GM18907 (cell line): ENCODE measurements at regions not wholly inside any gene's neighbourhood (a gene's known extent, or its start where the extent isn't known, plus 50 kb on each side); places are given as distances from the start of the nearest gene placed in this dataset.

ENCODE experiments used
- ATAC-seq: cut with Tn5 transposase; IDR thresholded peaks from one replicate; pipeline ENCODE4 v1.9.1; 2021; ENCODE audit warnings: mild to moderate bottlenecking, moderate library complexity; ENCODE audit not compliant: unreplicated experiment

DNA sequence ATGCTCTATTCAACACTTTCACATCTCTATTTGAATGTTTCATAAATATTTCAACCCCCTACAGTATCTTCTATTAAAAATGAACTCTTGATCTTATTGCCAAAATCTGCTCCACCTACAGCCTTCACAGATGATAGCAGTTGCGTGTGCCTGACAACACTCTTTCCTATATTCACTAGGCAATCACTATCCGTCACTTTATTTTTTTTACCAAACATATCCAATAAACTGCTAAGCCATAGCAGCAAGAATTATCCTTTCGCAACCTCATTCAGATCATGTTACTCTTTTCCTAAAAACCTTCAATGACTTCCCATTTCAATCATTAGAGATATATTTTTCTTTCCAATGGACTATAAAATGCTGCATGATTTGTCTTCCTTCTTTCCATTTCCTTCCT, 629.8 kb upstream of the PCDH9 start:
- ATAC-seq, result no peak

DNA sequence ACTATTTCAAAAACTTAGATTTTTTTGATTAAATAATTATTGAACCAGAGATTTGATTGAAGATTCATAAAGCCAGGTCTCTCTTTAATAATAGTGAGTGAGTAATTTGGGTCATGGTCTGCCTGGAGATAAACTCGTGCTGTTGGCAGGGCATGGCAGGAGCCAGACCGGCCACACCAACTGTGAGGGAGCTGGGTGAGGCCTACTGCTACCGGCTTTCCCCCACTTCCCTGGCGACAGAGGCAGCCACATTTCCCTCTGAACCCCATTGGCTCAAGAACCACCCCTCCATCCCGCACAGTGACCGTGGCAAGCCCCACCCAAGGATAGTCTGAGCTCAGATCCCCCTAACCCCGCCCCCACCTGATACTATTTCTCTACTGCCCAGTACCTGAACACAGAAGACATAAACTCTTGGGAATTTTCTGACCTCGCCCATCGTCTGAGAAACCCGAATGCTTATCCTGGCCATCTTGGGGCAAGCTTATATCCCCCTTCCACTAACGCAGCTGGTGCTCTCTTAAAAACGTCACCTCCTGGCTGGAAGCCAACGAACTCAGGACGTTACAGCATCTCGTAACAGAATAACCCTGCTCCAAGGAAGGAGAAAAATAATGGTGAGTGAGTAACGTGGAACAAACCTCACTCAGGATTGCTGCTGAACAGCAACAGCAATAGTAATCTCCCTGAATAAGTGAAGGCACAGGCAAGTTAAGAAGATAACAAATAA, 627.6 kb upstream of the PCDH9 start:
- ATAC-seq, result no peak

DNA sequence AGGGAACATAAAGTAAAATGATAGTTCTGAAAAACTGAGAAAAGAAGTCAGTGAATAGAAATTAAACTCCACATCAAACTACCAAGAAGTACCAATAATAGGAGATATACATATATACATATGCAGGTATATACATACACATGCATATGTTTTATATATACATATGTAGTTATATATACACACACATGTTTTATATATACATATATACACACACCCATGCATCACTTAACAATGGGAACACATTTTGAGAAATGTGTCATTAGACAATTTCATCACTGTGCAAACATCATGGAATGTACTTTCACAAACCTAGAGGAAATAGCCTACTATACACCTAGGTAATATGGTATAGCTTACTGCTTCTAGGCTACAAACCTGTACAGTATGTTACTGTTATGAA, 626.8 kb upstream of the PCDH9 start:
- ATAC-seq, result no peak

DNA sequence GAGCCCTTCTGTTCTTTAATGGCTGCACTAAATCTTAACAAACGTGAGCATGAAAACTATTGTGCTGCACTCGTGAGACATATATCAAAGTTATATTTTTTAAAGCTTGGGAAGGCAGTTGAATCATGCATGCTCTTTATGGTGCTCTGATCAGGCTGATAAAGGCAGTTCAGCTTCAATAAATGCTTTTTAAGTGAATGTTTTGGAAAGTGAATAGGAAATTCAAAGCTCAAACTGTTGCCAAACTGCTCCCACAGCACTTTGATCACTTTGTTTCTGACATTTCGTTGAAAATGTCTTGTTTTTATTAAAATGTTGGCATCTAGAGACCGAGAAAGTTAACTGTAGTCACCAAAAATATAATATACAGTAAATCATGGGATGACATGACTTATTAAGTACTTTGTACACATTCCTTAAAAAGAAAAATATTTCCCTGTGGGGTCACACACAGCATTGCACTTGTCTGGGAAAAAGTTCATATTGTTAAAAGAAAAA, 625.7 kb upstream of the PCDH9 start:
- ATAC-seq, result no peak

- ATAC-seq, result no peak
These were observed 624.9 kb upstream of the PCDH9 start for GRCh38 chr13:67854990-67855389.

- no peak for ATAC-seq
These were observed 614.4 kb upstream of the PCDH9 start for GRCh38 chr13:67844574-67844973.

- no peak for ATAC-seq
These were observed 610.9 kb upstream of the PCDH9 start for GRCh38 chr13:67841071-67841470.

- no peak for ATAC-seq
These were observed 603.4 kb upstream of the PCDH9 start for GRCh38 chr13:67833564-67833963.

DNA sequence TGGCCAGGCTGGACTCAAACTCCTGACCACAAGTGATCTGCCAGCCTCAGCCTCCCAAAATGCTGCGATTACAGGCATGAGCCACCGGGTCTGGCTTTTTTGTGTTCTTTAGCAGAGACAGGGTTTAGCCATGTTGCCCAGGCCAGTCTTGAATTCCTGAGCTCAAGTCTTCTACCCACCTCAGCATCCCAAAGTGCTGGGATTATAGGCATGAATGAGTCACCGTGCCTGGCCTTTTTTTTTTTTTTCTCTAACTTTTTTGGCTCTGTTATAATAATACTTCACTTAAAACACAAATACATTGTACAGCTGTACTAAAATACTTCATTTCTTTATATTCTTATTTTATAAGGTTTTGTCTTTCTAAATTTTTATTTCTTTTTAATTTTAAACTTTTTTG, 599.5 kb upstream of the PCDH9 start:
- ATAC-seq, result no peak

DNA sequence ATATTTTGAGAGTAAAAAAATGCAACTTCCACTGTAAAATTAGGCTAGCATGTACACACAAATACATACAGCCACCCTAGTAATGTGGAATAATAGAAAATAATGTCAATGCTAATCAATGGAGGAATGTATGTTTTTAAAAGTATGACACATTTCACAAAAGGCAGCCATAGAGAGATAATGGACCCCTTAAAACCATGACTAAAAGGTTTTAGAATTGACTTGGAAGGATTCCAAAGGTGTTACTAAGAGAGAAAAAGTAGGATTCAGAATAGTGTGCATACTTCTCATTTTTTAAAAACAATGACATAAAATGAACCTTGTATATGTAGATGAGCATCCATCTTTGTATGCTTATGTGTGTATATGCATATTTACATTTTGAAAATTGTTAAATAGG, 597.9 kb upstream of the PCDH9 start:
- ATAC-seq, result no peak

- ATAC-seq, result no peak
These were observed 591.5 kb upstream of the PCDH9 start for GRCh38 chr13:67821606-67822005.

DNA sequence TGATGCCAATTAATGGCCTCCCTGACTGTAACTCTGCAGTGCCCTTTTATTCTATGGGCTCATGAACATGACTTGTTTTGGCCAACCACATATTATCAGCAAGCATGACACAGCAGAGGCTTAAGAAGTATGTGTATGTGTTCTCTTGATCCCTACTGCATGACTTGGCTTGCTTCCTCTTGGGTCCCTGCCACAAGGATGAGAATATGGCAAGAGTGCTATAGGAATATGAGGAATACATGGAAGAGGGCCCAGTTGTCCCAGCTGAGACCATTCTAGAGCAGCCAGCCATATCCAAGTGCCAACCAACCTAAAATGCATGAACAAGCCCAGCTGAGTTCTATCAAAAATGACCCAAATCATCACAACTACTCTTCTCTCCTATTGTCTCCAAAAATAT, 576.7 kb upstream of the PCDH9 start:
- no peak for ATAC-seq

- ATAC-seq, result no peak
These were observed 573.0 kb upstream of the PCDH9 start for GRCh38 chr13:67803118-67803517.

GRCh38 chr13:67792151-67792676, 562.1 kb upstream of the PCDH9 start:
- no peak for ATAC-seq

DNA sequence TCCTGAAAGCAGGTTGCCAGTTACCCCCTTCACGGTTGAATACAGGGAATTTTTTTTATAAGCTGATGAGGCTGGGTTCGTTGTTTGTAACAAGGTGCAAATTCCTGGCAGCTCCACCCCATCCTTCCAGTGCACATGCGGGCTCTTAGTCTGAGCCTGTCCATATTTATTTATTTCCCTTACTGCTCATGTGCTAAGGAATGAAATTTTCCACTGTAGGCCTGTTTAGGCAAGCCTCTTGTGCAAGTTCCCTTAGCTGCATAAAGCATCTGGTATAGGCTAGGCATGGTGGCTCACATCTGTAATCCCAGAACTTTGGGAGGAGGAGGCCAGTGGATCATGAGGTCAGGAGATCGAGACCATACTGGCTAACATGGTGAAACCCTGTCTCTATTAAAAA, 560.9 kb upstream of the PCDH9 start:
- ATAC-seq, result no peak

DNA sequence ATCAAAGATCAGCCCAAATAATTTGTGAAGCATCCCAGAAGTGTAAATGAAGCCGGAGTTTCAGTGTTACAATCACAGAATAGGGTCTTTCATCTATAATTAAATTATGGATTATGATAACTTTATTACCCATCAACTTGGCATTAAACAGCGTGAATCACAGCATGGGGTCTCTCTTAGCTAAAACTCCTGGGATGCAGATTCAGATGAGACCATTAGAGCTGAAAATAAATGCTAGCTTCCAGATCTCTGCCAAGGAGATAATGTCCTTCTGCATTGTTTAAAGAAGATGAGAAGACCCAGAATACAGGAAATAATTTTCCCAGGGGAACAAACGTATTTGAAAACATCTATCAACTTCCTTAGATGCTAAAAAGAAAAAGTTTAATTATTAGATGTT, 546.0 kb upstream of the PCDH9 start:
- no peak for ATAC-seq

- no peak for ATAC-seq
These were observed 545.2 kb upstream of the PCDH9 start for GRCh38 chr13:67775359-67775758.

DNA sequence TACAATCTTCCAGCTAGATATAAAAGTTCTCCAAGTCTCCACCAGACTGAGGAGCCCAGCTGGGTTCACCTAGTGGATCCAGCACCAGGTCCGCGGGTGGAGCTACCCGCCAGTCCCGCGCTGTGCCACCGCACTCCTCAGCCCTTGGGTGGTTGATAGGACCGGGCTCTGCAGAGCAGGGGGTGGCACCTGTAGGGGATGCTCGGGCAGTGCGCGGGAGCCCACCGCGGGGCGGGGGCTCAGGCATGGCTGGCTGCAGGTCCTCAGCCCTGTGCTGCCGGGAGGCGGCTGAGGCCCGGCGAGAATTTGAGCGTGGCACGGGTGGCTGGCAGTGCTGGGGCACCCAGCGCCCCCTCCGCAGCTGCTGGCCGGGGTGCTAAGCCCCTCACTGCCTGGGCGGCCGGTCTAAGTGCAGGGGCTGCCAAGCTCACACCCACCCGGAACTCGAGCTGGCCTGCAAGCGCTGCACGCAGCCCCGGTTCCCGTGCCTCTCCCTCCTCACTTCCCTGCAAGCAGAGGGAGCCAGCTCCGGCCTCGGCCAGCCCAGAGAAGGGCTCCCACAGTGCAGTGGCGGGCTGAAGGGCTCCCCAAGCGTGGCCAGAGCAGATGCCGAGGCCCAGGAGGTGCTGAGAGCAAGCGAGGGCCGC, 542.8 kb upstream of the PCDH9 start:
- ATAC-seq, result no peak

GRCh38 chr13:67771106-67771505, 541.0 kb upstream of the PCDH9 start:
- ATAC-seq, result no peak

- no peak for ATAC-seq
These were observed 539.8 kb upstream of the PCDH9 start for GRCh38 chr13:67769987-67770341.

DNA sequence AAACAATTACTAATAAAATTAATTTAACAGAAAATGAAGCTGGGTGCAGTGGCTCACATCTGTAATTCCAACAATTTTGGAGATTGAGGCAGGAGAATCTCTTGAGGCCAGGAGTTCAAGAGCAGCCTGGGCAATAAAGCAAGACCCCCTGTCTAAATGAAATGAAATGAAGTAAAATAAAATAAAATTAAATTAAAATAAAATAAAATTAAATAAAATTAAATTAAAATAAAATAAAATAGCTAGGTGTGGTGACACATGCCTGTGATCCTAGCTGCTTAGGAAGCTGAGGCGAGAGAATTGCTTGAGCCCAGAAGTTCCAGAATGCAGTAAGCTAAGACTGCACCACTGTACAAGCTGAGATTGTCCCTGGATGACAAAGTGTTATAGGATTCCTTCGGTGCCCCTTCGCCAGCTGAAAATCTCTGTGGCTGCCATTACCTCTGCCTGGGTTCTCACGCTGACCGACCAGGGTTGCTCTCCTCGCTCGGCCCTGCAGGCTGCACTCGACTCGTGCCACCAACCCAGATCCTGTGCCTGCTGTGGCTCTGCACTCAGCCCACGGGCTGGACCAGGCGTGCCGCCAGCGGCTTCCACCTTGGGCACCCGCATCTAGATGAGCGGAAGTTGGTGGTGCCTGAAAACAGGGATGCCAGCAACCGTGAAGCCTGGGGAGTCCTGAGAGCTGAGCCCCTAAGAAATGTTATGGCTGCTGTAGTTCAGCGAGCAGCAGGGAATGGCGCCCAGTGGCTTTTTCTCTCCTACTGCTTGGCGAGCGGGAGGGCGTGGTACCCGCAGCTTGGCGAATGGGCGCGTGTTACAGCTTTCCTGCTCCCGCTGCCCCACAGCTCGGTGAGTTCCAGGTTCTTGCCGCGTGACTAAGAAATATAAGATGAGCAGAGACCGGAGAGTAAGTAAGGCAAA, 539.2 kb upstream of the PCDH9 start:
- ATAC-seq, result no peak
